ENCODE measurements at regions not wholly inside any gene's neighbourhood (a gene's known extent, or its start where the extent isn't known, plus 50 kb on each side); places are given as distances from the start of the nearest gene placed in this dataset.

DNA sequence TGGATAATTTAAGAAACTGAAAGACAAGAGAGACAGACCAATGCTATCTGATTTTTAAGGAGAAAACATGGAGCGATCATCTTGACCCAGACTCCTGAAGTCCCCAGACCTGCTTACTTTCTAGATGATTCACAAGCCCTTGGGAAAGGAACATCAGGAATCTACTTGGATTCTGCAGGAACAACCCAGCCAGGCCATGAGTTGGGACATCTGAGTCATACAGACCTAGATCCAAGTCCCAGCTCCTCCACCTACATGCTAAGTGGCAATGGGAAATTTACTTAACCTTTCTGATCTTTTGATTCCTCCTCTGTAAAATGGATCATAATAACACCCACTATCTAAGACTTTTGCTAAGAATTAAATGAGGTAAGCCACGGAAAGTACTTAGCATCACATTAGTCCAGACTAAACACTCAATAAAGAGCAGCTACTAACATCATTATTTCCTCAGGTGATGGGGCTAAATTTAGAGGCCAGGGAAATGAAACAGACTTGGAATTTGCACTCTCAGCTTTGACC lies 61.0 kb upstream of the MAFB start:
- TF ChIP-seq, protein P1, sequence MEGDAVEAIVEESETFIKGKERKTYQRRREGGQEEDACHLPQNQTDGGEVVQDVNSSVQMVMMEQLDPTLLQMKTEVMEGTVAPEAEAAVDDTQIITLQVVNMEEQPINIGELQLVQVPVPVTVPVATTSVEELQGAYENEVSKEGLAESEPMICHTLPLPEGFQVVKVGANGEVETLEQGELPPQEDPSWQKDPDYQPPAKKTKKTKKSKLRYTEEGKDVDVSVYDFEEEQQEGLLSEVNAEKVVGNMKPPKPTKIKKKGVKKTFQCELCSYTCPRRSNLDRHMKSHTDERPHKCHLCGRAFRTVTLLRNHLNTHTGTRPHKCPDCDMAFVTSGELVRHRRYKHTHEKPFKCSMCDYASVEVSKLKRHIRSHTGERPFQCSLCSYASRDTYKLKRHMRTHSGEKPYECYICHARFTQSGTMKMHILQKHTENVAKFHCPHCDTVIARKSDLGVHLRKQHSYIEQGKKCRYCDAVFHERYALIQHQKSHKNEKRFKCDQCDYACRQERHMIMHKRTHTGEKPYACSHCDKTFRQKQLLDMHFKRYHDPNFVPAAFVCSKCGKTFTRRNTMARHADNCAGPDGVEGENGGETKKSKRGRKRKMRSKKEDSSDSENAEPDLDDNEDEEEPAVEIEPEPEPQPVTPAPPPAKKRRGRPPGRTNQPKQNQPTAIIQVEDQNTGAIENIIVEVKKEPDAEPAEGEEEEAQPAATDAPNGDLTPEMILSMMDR (IDR thresholded peaks at IDR 0.05): no peak
- no peak for TF ChIP-seq POLR2A (IDR thresholded peaks at IDR 0.05)
